Panc1 (cell line): ENCODE measurements at regions not wholly inside any gene's neighbourhood (a gene's known extent, or its start where the extent isn't known, plus 50 kb on each side); places are given as distances from the start of the nearest gene placed in this dataset.

ENCODE experiments used
- ATAC-seq: fragments of 200-7000 bp; cut with Tn5 transposase; 2 replicates; pipeline ENCODE4 v1.9.1; 2020; ENCODE audit warnings: mild to moderate bottlenecking, moderate library complexity
- BruUV-seq: library from RNA; stranded (reverse); fragments of 400-500 nt; replicated peaks from 2 replicates; lab custom pipeline; 2021; lab: Mats Ljungman, UMichigan
- CTCF ChIA-PET: fragments of 300-600 bp; sonication (Branson Sonifier 250); formaldehyde crosslinking; loops from one replicate; lab custom pipeline; 2022; ENCODE audit warnings: antibody characterized with exemption; lab: Charles Lee
- POLR2A ChIA-PET: fragments of 300-600 bp; sonication (Branson Sonifier 250); formaldehyde crosslinking; loops from one replicate; lab custom pipeline; 2022; ENCODE audit warnings: antibody characterized with exemption; lab: Charles Lee
- DNase-seq: peaks from one replicate; pipeline ENCODE4 v3.0.0-alpha.2; 2010; ENCODE audit warnings: low read depth, low spot score
- H3K27ac ChIP-seq: 2 replicates; pipeline ENCODE4 v1.5.1; 2011; ENCODE audit warnings: mild to moderate bottlenecking, low read length, inconsistent platforms
- H3K27me3 ChIP-seq: fragments of 200-500 bp; sonication (Bioruptor generic); 2 replicates; pipeline ENCODE4 v1.6.0; 2014; ENCODE audit warnings: low read length, inconsistent platforms; ENCODE audit not compliant: control insufficient read depth, insufficient read depth
- H3K36me3 ChIP-seq: fragments of 200-500 bp; sonication (Bioruptor generic); 2 replicates; pipeline ENCODE4 v1.5.1; 2014; ENCODE audit warnings: inconsistent platforms, mild to moderate bottlenecking, low read length, moderate library complexity; ENCODE audit not compliant: control insufficient read depth, insufficient read depth
- H3K4me1 ChIP-seq: 2 replicates; pipeline ENCODE4 v1.5.1; 2011; ENCODE audit warnings: inconsistent platforms, mild to moderate bottlenecking, low read length, moderate library complexity; ENCODE audit not compliant: control insufficient read depth, insufficient read depth
- H3K4me3 ChIP-seq, 2 experiments: 2 replicates each; pipeline ENCODE4 v1.5.1; 2011 to 2012; ENCODE audit warnings: low read depth in 2 of 2, low read length in 2 of 2, mild to moderate bottlenecking in 2 of 2, inconsistent platforms in 1 of 2, moderate library complexity in 1 of 2
- H3K9me3 ChIP-seq: fragments of 200-500 bp; sonication (Bioruptor generic); 2 replicates; pipeline ENCODE4 v1.5.1; 2014; ENCODE audit warnings: low read depth, mild to moderate bottlenecking, inconsistent platforms, low read length, moderate library complexity; ENCODE audit not compliant: control insufficient read depth, insufficient read depth
- POLR2AphosphoS5 ChIP-seq: IDR thresholded peaks from 2 replicates; pipeline ENCODE4 v1.6.1; 2012; ENCODE audit warnings: mild to moderate bottlenecking, low read depth, low read length, moderate library complexity
- SIN3A ChIP-seq: IDR thresholded peaks from 2 replicates; pipeline ENCODE4 v1.6.1; 2012; ENCODE audit warnings: low read depth, mild to moderate bottlenecking, low read length, moderate library complexity, borderline replicate concordance; ENCODE audit not compliant: insufficient read depth
- TCF7L2 ChIP-seq: IDR thresholded peaks from 2 replicates; pipeline ENCODE4 v1.6.1; 2011; ENCODE audit warnings: mild to moderate bottlenecking, low read depth, low read length, inconsistent platforms
- in situ Hi-C: cut with HindIII; loops from 2 replicates; pipeline ENCODE4 v1.10.0; 2016; ENCODE audit warnings: low sequenced_read_pairs, low pct_unique_long_range_greater_than_20kb
- intact Hi-C: fragments of 100-400 bp; cut with micrococcal nuclease; formaldehyde crosslinking; loops from one replicate; pipeline ENCODE4 v1.10.0; 2022; ENCODE audit not compliant: unreplicated experiment
- TF ChIP-seq, protein P1 (sequence below), 2 experiments: IDR thresholded peaks; 2 replicates each; pipeline ENCODE4 v1.6.1; 2011 to 2012; ENCODE audit warnings: low read depth in 2 of 2, control low read depth in 1 of 2, low read length in 1 of 2, mild to moderate bottlenecking in 1 of 2, moderate library complexity in 1 of 2; ENCODE audit not compliant: insufficient read depth in 1 of 2
- TF ChIP-seq, protein P2 (sequence below): fragments of 450-650 bp; IDR thresholded peaks from 2 replicates; pipeline ENCODE4 v1.5.1; 2017; ENCODE audit warnings: mild to moderate bottlenecking

DNA sequence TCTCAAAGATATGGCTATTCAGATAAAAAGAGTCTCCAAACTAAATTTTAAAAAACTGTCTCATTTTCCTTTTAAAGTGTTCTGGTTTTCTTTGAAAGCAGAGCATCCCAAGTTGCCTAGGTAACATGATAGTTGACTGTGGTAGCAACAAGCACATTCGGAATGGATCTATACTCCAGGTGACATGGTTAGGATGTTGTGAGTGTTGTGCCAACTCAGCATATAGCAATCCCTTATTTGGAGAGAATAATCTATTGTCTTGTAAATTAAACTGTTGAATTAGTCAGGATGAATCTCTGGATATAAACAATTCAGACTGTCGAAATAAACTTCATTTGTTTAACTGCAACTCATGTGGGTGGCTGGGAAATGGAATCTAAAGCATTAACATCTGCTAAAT lies 418.6 kb downstream of the TUSC7 start:
- no TSS peak for BruUV-seq
- POLR2A ChIA-PET: no interaction called here
- no peak overlapping the region for H3K4me3 ChIP-seq
- no peaks in the 10 kb centered on the region for H3K27me3 ChIP-seq
- ATAC-seq (no peak), DNase-seq (no peak)
- no peak overlapping the region for H3K27ac ChIP-seq
- in situ Hi-C loops (no loop called here), intact Hi-C loops (no loop called here)
- H3K9me3 ChIP-seq: no peaks in the 10 kb centered on the region
- no peaks in the 10 kb centered on the region for H3K36me3 ChIP-seq
- TF ChIP-seq, protein P1, sequence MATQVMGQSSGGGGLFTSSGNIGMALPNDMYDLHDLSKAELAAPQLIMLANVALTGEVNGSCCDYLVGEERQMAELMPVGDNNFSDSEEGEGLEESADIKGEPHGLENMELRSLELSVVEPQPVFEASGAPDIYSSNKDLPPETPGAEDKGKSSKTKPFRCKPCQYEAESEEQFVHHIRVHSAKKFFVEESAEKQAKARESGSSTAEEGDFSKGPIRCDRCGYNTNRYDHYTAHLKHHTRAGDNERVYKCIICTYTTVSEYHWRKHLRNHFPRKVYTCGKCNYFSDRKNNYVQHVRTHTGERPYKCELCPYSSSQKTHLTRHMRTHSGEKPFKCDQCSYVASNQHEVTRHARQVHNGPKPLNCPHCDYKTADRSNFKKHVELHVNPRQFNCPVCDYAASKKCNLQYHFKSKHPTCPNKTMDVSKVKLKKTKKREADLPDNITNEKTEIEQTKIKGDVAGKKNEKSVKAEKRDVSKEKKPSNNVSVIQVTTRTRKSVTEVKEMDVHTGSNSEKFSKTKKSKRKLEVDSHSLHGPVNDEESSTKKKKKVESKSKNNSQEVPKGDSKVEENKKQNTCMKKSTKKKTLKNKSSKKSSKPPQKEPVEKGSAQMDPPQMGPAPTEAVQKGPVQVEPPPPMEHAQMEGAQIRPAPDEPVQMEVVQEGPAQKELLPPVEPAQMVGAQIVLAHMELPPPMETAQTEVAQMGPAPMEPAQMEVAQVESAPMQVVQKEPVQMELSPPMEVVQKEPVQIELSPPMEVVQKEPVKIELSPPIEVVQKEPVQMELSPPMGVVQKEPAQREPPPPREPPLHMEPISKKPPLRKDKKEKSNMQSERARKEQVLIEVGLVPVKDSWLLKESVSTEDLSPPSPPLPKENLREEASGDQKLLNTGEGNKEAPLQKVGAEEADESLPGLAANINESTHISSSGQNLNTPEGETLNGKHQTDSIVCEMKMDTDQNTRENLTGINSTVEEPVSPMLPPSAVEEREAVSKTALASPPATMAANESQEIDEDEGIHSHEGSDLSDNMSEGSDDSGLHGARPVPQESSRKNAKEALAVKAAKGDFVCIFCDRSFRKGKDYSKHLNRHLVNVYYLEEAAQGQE (IDR thresholded peaks at IDR 0.05; ENCODE audit: insufficient read depth in 1 of 2, low read depth in 2 of 2, low read length in 1 of 2): no peak
- TF ChIP-seq, protein P2, sequence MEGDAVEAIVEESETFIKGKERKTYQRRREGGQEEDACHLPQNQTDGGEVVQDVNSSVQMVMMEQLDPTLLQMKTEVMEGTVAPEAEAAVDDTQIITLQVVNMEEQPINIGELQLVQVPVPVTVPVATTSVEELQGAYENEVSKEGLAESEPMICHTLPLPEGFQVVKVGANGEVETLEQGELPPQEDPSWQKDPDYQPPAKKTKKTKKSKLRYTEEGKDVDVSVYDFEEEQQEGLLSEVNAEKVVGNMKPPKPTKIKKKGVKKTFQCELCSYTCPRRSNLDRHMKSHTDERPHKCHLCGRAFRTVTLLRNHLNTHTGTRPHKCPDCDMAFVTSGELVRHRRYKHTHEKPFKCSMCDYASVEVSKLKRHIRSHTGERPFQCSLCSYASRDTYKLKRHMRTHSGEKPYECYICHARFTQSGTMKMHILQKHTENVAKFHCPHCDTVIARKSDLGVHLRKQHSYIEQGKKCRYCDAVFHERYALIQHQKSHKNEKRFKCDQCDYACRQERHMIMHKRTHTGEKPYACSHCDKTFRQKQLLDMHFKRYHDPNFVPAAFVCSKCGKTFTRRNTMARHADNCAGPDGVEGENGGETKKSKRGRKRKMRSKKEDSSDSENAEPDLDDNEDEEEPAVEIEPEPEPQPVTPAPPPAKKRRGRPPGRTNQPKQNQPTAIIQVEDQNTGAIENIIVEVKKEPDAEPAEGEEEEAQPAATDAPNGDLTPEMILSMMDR: no peak
- TF ChIP-seq TCF7L2 (no peak), POLR2AphosphoS5 (no peak), SIN3A (no peak)
- no peaks in the 10 kb centered on the region for H3K4me1 ChIP-seq
- CTCF ChIA-PET: no interaction called here

DNA sequence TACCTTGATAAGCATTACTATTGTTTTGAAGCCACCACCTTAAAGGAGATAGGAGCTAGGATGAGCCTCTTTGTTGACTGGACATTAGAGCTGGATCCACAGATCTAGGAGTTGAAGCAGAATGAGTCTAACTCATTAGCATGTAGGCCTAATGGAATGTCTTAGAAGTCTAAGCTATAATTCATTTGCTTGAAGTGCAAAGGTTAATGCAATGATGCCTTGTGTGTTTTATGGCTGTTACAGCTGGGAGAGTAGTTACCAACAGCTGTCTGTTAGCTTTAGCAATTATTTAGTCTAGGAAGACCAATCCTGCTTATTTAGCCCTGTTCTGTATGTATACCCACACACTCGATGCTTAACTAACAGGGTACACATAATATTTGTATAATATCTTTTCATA lies 419.3 kb downstream of the TUSC7 start:
- no peak for ATAC-seq
- DNase-seq: no peak
- H3K9me3 ChIP-seq: no peaks in the 10 kb centered on the region
- ChIA-PET CTCF (no interaction called here), POLR2A (no interaction called here)
- intact Hi-C loops: no loop called here
- H3K27ac ChIP-seq: no peak overlapping the region
- TF ChIP-seq SIN3A (no peak), POLR2AphosphoS5 (no peak), TCF7L2 (no peak)
- TF ChIP-seq, protein P2: no peak
- TF ChIP-seq, protein P1 (IDR thresholded peaks at IDR 0.05; ENCODE audit: insufficient read depth in 1 of 2, low read depth in 2 of 2, low read length in 1 of 2): no peak
- in situ Hi-C loops: no loop called here
- H3K4me3 ChIP-seq: no peak overlapping the region
- no TSS peak for BruUV-seq
- H3K36me3 ChIP-seq: no peaks in the 10 kb centered on the region
- no peaks in the 10 kb centered on the region for H3K4me1 ChIP-seq
- no peaks in the 10 kb centered on the region for H3K27me3 ChIP-seq
